ENCODE measurements at regions not wholly inside any gene's neighbourhood (a gene's known extent, or its start where the extent isn't known, plus 50 kb on each side); places are given as distances from the start of the nearest gene placed in this dataset.
"Not testable (repeated sequence)": the region's sequence is repeated elsewhere in the genome, so short reads cannot be mapped to it uniquely, and the experiment has no call there.

- TF ChIP-seq TOX (CRISPR knock-in tag; IDR thresholded peaks at IDR 0.05; ENCODE audit: borderline replicate concordance) (no peak), SNAI2 (CRISPR knock-in tag; IDR thresholded peaks at IDR 0.05) (no peak), PPARA (CRISPR knock-in tag; IDR thresholded peaks at IDR 0.05; ENCODE audit: borderline replicate concordance) (no peak), BACH2 (CRISPR knock-in tag; IDR thresholded peaks at IDR 0.05; ENCODE audit: borderline replicate concordance) (no peak), CSDC2 (CRISPR knock-in tag; IDR thresholded peaks at IDR 0.05) (no peak), ESRRG (CRISPR knock-in tag; IDR thresholded peaks at IDR 0.05) (no peak), PATZ1 (CRISPR knock-in tag; IDR thresholded peaks at IDR 0.05; ENCODE audit: borderline replicate concordance) (no peak), CREB5 (CRISPR knock-in tag; IDR thresholded peaks at IDR 0.05; ENCODE audit: low read depth) (no peak), ZNF70 (CRISPR knock-in tag; IDR thresholded peaks at IDR 0.05) (no peak), OSR1 (CRISPR knock-in tag; IDR thresholded peaks at IDR 0.05) (no peak)
- ATAC-seq: no peak
Measured at GRCh38 chr7:54429111-54429510, 113.1 kb upstream of the VSTM2A start.

- ATAC-seq: no peak
- no peak for TF ChIP-seq OSR1 (CRISPR knock-in tag; IDR thresholded peaks at IDR 0.05)
Measured at GRCh38 chr7:54439391-54439790, 102.8 kb upstream of the VSTM2A start.

- ATAC-seq: not testable (repeated sequence)
Measured at GRCh38 chr7:54444046-54444686, 98.0 kb upstream of the VSTM2A start.

- not testable (repeated sequence) for ATAC-seq
Measured at GRCh38 chr7:54453168-54453567, 89.0 kb upstream of the VSTM2A start.

GRCh38 chr7:54454700-54455099 lies 87.5 kb upstream of the VSTM2A start:
- ATAC-seq: not testable (repeated sequence)

- TF ChIP-seq ZFP3 (CRISPR knock-in tag; IDR thresholded peaks at IDR 0.05) (no peak), ESRRG (CRISPR knock-in tag; IDR thresholded peaks at IDR 0.05) (no peak), ARNTL (CRISPR knock-in tag; IDR thresholded peaks at IDR 0.05; ENCODE audit: borderline replicate concordance, low read depth) (no peak), ZNF70 (CRISPR knock-in tag; IDR thresholded peaks at IDR 0.05) (no peak), ZNF8 (CRISPR knock-in tag; IDR thresholded peaks at IDR 0.05) (no peak), CSDC2 (CRISPR knock-in tag; IDR thresholded peaks at IDR 0.05) (no peak), CSRNP3 (CRISPR knock-in tag; IDR thresholded peaks at IDR 0.05) (no peak), RARB (CRISPR knock-in tag; IDR thresholded peaks at IDR 0.05) (no peak), ISL1 (CRISPR knock-in tag; IDR thresholded peaks at IDR 0.05) (no peak), TCF4 (CRISPR knock-in tag; IDR thresholded peaks at IDR 0.05; ENCODE audit: borderline replicate concordance) (no peak)
- ATAC-seq: no peak
Measured at GRCh38 chr7:54465095-54465494, 77.1 kb upstream of the VSTM2A start.

GRCh38 chr7:54469740-54470139 lies 72.4 kb upstream of the VSTM2A start:
- ATAC-seq: no peak
- TF ChIP-seq PPARA (CRISPR knock-in tag; IDR thresholded peaks at IDR 0.05; ENCODE audit: borderline replicate concordance) (no peak), ESRRG (CRISPR knock-in tag; IDR thresholded peaks at IDR 0.05) (no peak), ISL1 (CRISPR knock-in tag; IDR thresholded peaks at IDR 0.05) (no peak), PATZ1 (CRISPR knock-in tag; IDR thresholded peaks at IDR 0.05; ENCODE audit: borderline replicate concordance) (no peak), ZNF8 (CRISPR knock-in tag; IDR thresholded peaks at IDR 0.05) (no peak), OSR1 (CRISPR knock-in tag; IDR thresholded peaks at IDR 0.05) (no peak), RARB (CRISPR knock-in tag; IDR thresholded peaks at IDR 0.05) (no peak), POU6F1 (CRISPR knock-in tag; IDR thresholded peaks at IDR 0.05; ENCODE audit: borderline replicate concordance, low read depth) (no peak), ARNTL (CRISPR knock-in tag; IDR thresholded peaks at IDR 0.05; ENCODE audit: borderline replicate concordance, low read depth) (no peak), ZFP30 (CRISPR knock-in tag; IDR thresholded peaks at IDR 0.05) (no peak), CREB5 (CRISPR knock-in tag; IDR thresholded peaks at IDR 0.05; ENCODE audit: low read depth) (no peak), CSDC2 (CRISPR knock-in tag; IDR thresholded peaks at IDR 0.05) (no peak)
